HepG2 (cell line): ENCODE measurements at regions not wholly inside any gene's neighbourhood (a gene's known extent, or its start where the extent isn't known, plus 50 kb on each side); places are given as distances from the start of the nearest gene placed in this dataset.

ENCODE experiments used
- PAX8 ChIP-seq: sonication (generic); formaldehyde crosslinking; IDR thresholded peaks from 2 replicates; pipeline ENCODE4 v1.8.0; 2022; ENCODE audit warnings: mild to moderate bottlenecking, missing genetic modification reagents, borderline replicate concordance
- ZFP36L2 ChIP-seq: sonication (generic); formaldehyde crosslinking; IDR thresholded peaks from 2 replicates; pipeline ENCODE4 v1.4.0; 2020; ENCODE audit warnings: missing genetic modification reagents
- ZMAT3 ChIP-seq: sonication (generic); formaldehyde crosslinking; conservative IDR thresholded peaks from 2 replicates; pipeline ENCODE4 v1.7.0; 2021; ENCODE audit warnings: missing genetic modification reagents
- ZNF652 ChIP-seq: IDR thresholded peaks from 2 replicates; pipeline ENCODE4 v1.6.1; 2016; ENCODE audit warnings: low read depth, borderline replicate concordance

DNA sequence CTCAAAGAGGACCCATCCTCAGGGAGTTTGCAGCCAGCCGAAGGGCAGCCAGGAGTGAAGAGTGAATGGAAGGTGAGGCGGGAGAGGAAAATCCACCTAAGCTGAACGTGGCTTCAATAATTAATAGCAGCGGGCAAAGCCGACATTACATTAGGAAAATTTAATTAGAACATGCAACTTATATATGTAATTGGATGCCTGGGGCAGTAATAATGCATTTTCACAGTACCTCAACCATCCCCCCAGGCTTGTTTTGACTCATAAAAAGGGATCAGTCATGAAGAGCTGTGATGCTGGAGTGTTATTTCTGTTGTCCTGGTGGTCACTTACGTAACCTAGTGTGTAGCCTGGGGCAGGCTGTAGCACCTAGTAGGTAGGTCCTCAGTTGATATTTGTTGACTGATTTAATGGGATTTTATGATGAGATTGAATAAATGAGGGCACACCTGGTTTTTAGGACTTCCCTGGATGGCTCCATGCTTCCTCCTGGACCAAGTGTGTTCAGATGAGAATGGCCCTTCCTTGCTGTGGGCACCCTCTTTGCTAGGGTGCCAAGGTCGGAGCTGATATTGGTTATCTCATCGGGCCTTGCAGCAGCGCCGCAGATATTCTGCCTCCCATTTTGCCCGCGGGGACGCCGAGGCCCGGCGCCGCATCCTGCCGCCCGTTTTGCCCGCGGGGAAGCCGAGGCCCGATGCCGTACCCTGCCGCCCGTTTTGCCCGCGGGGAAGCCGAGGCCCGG, 128.8 kb downstream of the CDH26 start:
- TF ChIP-seq PAX8 (CRISPR knock-in tag) (no peak), ZMAT3 (no peak), ZNF652 (CRISPR knock-in tag) (no peak), ZFP36L2 (CRISPR knock-in tag) (no peak)
